ENCODE measurements at regions not wholly inside any gene's neighbourhood (a gene's known extent, or its start where the extent isn't known, plus 50 kb on each side); places are given as distances from the start of the nearest gene placed in this dataset.

GRCh38 chr13:78764665-78765064, 105.7 kb upstream of the OBI1 start:
- DNase-seq (ENCODE audit: low read depth, low spot score) (no peak), ATAC-seq (no peak)
- in situ Hi-C loops (cut with HindIII; ENCODE audit: low pct_unique_long_range_greater_than_20kb, low sequenced_read_pairs) (no loop called here), intact Hi-C loops (cut with micrococcal nuclease; ENCODE audit: unreplicated experiment) (no loop called here)
- no peak overlapping the region for H3K4me3 ChIP-seq (ENCODE audit: low read depth in 2 of 2, low read length in 2 of 2)
- H3K36me3 ChIP-seq (ENCODE audit: control insufficient read depth, insufficient read depth, low read length) = no peaks in the 10 kb centered on the region
- ChIA-PET CTCF (no interaction called here), POLR2A (interaction anchor here (0.5 kb wide), 1 partner anchor 187 kb away, joined by 3 read pairs; no protein-coding TSS in a partner anchor)
- BruUV-seq (replicated peaks) = no TSS peak
- no peak overlapping the region for H3K27ac ChIP-seq (ENCODE audit: low read length)
- H3K9me3 ChIP-seq (ENCODE audit: control insufficient read depth, insufficient read depth, low read depth, low read length) = no peaks in the 10 kb centered on the region
- no peak for TF ChIP-seq SIN3A (IDR thresholded peaks at IDR 0.05; ENCODE audit: borderline replicate concordance, insufficient read depth, low read depth, low read length)
- TF ChIP-seq CTCF (IDR thresholded peaks at IDR 0.05) = no peak
- TF ChIP-seq TCF7L2 (IDR thresholded peaks at IDR 0.05; ENCODE audit: low read depth, low read length) = no peak
- TF ChIP-seq, protein P1, sequence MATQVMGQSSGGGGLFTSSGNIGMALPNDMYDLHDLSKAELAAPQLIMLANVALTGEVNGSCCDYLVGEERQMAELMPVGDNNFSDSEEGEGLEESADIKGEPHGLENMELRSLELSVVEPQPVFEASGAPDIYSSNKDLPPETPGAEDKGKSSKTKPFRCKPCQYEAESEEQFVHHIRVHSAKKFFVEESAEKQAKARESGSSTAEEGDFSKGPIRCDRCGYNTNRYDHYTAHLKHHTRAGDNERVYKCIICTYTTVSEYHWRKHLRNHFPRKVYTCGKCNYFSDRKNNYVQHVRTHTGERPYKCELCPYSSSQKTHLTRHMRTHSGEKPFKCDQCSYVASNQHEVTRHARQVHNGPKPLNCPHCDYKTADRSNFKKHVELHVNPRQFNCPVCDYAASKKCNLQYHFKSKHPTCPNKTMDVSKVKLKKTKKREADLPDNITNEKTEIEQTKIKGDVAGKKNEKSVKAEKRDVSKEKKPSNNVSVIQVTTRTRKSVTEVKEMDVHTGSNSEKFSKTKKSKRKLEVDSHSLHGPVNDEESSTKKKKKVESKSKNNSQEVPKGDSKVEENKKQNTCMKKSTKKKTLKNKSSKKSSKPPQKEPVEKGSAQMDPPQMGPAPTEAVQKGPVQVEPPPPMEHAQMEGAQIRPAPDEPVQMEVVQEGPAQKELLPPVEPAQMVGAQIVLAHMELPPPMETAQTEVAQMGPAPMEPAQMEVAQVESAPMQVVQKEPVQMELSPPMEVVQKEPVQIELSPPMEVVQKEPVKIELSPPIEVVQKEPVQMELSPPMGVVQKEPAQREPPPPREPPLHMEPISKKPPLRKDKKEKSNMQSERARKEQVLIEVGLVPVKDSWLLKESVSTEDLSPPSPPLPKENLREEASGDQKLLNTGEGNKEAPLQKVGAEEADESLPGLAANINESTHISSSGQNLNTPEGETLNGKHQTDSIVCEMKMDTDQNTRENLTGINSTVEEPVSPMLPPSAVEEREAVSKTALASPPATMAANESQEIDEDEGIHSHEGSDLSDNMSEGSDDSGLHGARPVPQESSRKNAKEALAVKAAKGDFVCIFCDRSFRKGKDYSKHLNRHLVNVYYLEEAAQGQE (IDR thresholded peaks at IDR 0.05; ENCODE audit: insufficient read depth in 1 of 2, low read depth in 2 of 2, low read length in 1 of 2) = no peak
- TF ChIP-seq POLR2AphosphoS5 (IDR thresholded peaks at IDR 0.05; ENCODE audit: low read depth, low read length) = no peak
- no peaks in the 10 kb centered on the region for H3K4me1 ChIP-seq (ENCODE audit: control insufficient read depth, insufficient read depth, low read length)
- no peaks in the 10 kb centered on the region for H3K27me3 ChIP-seq (ENCODE audit: control insufficient read depth, insufficient read depth, low read length)

DNA sequence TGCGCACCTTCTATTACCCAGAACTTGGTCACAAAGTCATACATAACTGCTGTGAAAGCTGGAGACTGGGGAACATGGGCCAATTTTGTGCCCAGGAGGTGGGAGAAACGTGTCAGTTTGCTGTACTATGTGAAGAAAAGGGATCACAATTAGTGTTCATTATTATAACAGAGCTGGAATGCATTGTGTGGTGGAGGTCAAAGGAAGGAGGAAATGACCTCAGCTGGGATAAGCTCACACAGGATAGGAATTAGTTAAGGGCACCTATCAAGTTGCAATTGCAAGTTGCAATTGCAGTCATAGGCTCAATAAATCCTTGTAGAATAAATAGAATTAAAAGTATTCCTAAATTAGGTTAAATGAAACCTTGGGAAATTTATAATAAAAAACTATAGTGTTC, 103.9 kb upstream of the OBI1 start:
- Histone ChIP-seq H3K9me3 (ENCODE audit: control insufficient read depth, insufficient read depth, low read depth, low read length) (no peaks in the 10 kb centered on the region), H3K36me3 (ENCODE audit: control insufficient read depth, insufficient read depth, low read length) (no peaks in the 10 kb centered on the region), H3K4me3 (ENCODE audit: low read depth in 2 of 2, low read length in 2 of 2) (no peak overlapping the region), H3K27me3 (ENCODE audit: control insufficient read depth, insufficient read depth, low read length) (no peaks in the 10 kb centered on the region), H3K27ac (ENCODE audit: low read length) (no peak overlapping the region), H3K4me1 (ENCODE audit: control insufficient read depth, insufficient read depth, low read length) (no peaks in the 10 kb centered on the region)
- no TSS peak for BruUV-seq (replicated peaks)
- in situ Hi-C loops (cut with HindIII; ENCODE audit: low pct_unique_long_range_greater_than_20kb, low sequenced_read_pairs) (no loop called here), intact Hi-C loops (cut with micrococcal nuclease; ENCODE audit: unreplicated experiment) (no loop called here)
- DNase-seq (ENCODE audit: low read depth, low spot score) = no peak
- no peak for ATAC-seq
- TF ChIP-seq, protein P1 (IDR thresholded peaks at IDR 0.05; ENCODE audit: insufficient read depth in 1 of 2, low read depth in 2 of 2, low read length in 1 of 2) = no peak
- TF ChIP-seq TCF7L2 (IDR thresholded peaks at IDR 0.05; ENCODE audit: low read depth, low read length) (no peak), CTCF (IDR thresholded peaks at IDR 0.05) (no peak), POLR2AphosphoS5 (IDR thresholded peaks at IDR 0.05; ENCODE audit: low read depth, low read length) (no peak), SIN3A (IDR thresholded peaks at IDR 0.05; ENCODE audit: borderline replicate concordance, insufficient read depth, low read depth, low read length) (no peak)
- CTCF ChIA-PET = no interaction called here
- POLR2A ChIA-PET = no interaction called here

All from Panc1 (cell line).